ENCODE measurements at regions not wholly inside any gene's neighbourhood (a gene's known extent, or its start where the extent isn't known, plus 50 kb on each side); places are given as distances from the start of the nearest gene placed in this dataset.

DNA sequence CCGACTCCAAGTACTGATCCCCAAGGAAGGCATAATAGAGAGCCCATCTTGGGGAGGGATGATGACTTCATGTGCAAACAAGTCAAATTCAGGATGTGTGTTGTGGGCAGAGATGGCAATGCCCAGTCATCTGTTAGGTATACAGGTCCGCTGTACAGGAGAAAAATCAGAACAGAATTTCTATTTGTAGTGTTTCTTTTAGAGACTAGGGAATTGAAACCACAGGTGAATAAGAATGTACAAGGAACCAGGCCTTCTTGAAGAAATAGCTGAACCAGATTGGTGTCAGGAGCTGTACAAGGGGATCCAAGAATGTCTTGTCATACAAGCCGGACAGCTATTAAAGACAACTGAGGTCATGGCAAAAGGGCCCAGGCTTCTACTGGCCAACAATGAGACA is 147.9 kb downstream of the PFKFB3 start (continued):
- TF ChIP-seq SP2 (IDR thresholded peaks at IDR 0.05; ENCODE audit: low read length): no peak
- TF ChIP-seq E2F6 (IDR thresholded peaks at IDR 0.05): no peak
- TF ChIP-seq CHD1 (IDR thresholded peaks at IDR 0.05; ENCODE audit: low read depth, low read length): no peak

Measured in H1 (cell line).